Testis (tissue), 2 donors: ENCODE measurements at regions not wholly inside any gene's neighbourhood (a gene's known extent, or its start where the extent isn't known, plus 50 kb on each side); places are given as distances from the start of the nearest gene placed in this dataset.

Source experiments
- DNase-seq: peaks from one replicate; pipeline ENCODE4 v3.0.0-alpha.2; 2019
- H3K27ac ChIP-seq, 2 donors: fragments of 200-600 bp; sonication (generic); one replicate each; pipeline ENCODE4 v1.5.1; 2019
- H3K27me3 ChIP-seq: fragments of 200-600 bp; sonication (generic); one replicate; pipeline ENCODE4 v1.5.1; 2019
- H3K36me3 ChIP-seq: fragments of 200-600 bp; sonication (generic); one replicate; pipeline ENCODE4 v1.5.1; 2017; ENCODE audit warnings: low read depth; ENCODE audit errors: missing control alignments
- H3K4me1 ChIP-seq: fragments of 200-600 bp; sonication (generic); one replicate; pipeline ENCODE4 v1.5.1; 2019
- H3K4me3 ChIP-seq, 2 donors: fragments of 200-600 bp; sonication (generic); one replicate each; pipeline ENCODE4 v1.5.1; 2017 to 2019
- H3K9me3 ChIP-seq: fragments of 200-600 bp; sonication (generic); one replicate; pipeline ENCODE4 v1.5.1; 2017
- CTCF ChIP-seq, 3 experiments: fragments of 450-650 bp in 2 of 3; fragments of 200-600 bp in 1 of 3; sonication (generic) in 1 of 3; IDR thresholded peaks; one replicate each; pipeline ENCODE4 v1.5.1; 2016 to 2019; ENCODE audit warnings: antibody characterized with exemption in 3 of 3, mild to moderate bottlenecking in 2 of 3, moderate library complexity in 1 of 3
- POLR2A ChIP-seq: fragments of 450-650 bp; IDR thresholded peaks from one replicate; pipeline ENCODE4 v1.6.1; 2017; ENCODE audit warnings: antibody characterized with exemption, mild to moderate bottlenecking, moderate library complexity
- WGBS, 2 donors: methylation state at CpG; one replicate each; pipeline ENCODE4 v1.1.5; 2018; 5-methylcytosine and 5-hydroxymethylcytosine counted together
- intact Hi-C: fragments of 100-400 bp; cut with DNase I; formaldehyde crosslinking; loops from one replicate; pipeline ENCODE4 v1.15.1; 2023; ENCODE audit warnings: low total_unique reads

- intact Hi-C loops, result no loop called here
- TF ChIP-seq CTCF (IDR thresholded peaks at IDR 0.05) (no peak), POLR2A (no peak)
- WGBS, 2 donors, result 89 to 91% methylated on average over 3 of the region's 3 CpGs
Observed at GRCh38 chr14:84409435-84409834, 1120.5 kb upstream of the FLRT2 start.

GRCh38 chr14:84410344-84410743 is 1119.6 kb upstream of the FLRT2 start:
- 80 to 81% methylated on average over 3 of the region's 3 CpGs for WGBS, 2 donors
- no peak overlapping the region for H3K27ac ChIP-seq
- H3K9me3 ChIP-seq, result no peaks in the 10 kb centered on the region
- TF ChIP-seq CTCF (IDR thresholded peaks at IDR 0.05) (no peak), POLR2A (no peak)
- intact Hi-C loops, result no loop called here
- no peaks in the 10 kb centered on the region for H3K27me3 ChIP-seq
- H3K4me3 ChIP-seq, result no peak overlapping the region
- H3K36me3 ChIP-seq, result no peaks in the 10 kb centered on the region
- no peak for DNase-seq
- no peaks in the 10 kb centered on the region for H3K4me1 ChIP-seq

More at GRCh38 chr14:84409435-84409834, 1120.5 kb upstream of the FLRT2 start:
- Histone ChIP-seq H3K27me3 (no peaks in the 10 kb centered on the region), H3K4me3 (no peak overlapping the region), H3K27ac (no peak overlapping the region), H3K36me3 (no peaks in the 10 kb centered on the region), H3K4me1 (no peaks in the 10 kb centered on the region), H3K9me3 (no peaks in the 10 kb centered on the region)
- DNase-seq, result no peak

- DNase-seq, result no peak
- Histone ChIP-seq H3K4me1 (no peaks in the 10 kb centered on the region), H3K27ac (no peak overlapping the region), H3K9me3 (no peaks in the 10 kb centered on the region), H3K27me3 (no peaks in the 10 kb centered on the region), H3K4me3 (no peak overlapping the region), H3K36me3 (no peaks in the 10 kb centered on the region)
- intact Hi-C loops, result no loop called here
- 45 to 53% methylated on average over 2 of the region's 2 CpGs for WGBS, 2 donors
- TF ChIP-seq CTCF (IDR thresholded peaks at IDR 0.05) (no peak), POLR2A (no peak)
Observed at GRCh38 chr14:84420221-84420620, 1109.7 kb upstream of the FLRT2 start.

- no peaks in the 10 kb centered on the region for H3K27me3 ChIP-seq
- H3K36me3 ChIP-seq, result no peaks in the 10 kb centered on the region
- H3K27ac ChIP-seq, result no peak overlapping the region
- H3K9me3 ChIP-seq, result no peaks in the 10 kb centered on the region
- H3K4me3 ChIP-seq, result no peak overlapping the region
- TF ChIP-seq CTCF (IDR thresholded peaks at IDR 0.05), result no peak
- no peak for TF ChIP-seq POLR2A
- no peak for DNase-seq
- intact Hi-C loops, result no loop called here
- no peaks in the 10 kb centered on the region for H3K4me1 ChIP-seq
Observed at GRCh38 chr14:84421621-84422020, 1108.3 kb upstream of the FLRT2 start.

GRCh38 chr14:84425968-84426367 is 1104.0 kb upstream of the FLRT2 start:
- intact Hi-C loops, result no loop called here
- no peaks in the 10 kb centered on the region for H3K36me3 ChIP-seq
- H3K27me3 ChIP-seq, result no peaks in the 10 kb centered on the region
- H3K27ac ChIP-seq, result no peak overlapping the region
- no peak overlapping the region for H3K4me3 ChIP-seq
- no peaks in the 10 kb centered on the region for H3K9me3 ChIP-seq
- no peak for TF ChIP-seq POLR2A
- TF ChIP-seq CTCF (IDR thresholded peaks at IDR 0.05), result no peak
- WGBS, 2 donors, result 78 to 91% methylated on average over 2 of the region's 2 CpGs
- H3K4me1 ChIP-seq, result no peaks in the 10 kb centered on the region
- DNase-seq, result no peak
